BJ (cell line): ENCODE measurements at regions not wholly inside any gene's neighbourhood (a gene's known extent, or its start where the extent isn't known, plus 50 kb on each side); places are given as distances from the start of the nearest gene placed in this dataset.

Experiments
- CTCF ChIA-PET: fragments of 350-600 bp; formaldehyde crosslinking; extraction: SDS; loops from one replicate; lab custom pipeline; 2021; ENCODE audit warnings: antibody characterized with exemption, inconsistent platforms; lab: Yijun Ruan, JAX
- POLR2A ChIA-PET: fragments of 300-600 bp; sonication (Branson Sonifier 250); formaldehyde crosslinking; extraction: SDS; loops from one replicate; lab custom pipeline; 2021; ENCODE audit warnings: antibody characterized with exemption; lab: Charles Lee
- DNase-seq: peaks from one replicate; pipeline ENCODE4 v3.0.0-alpha.2; 2011; ENCODE audit warnings: low read depth
- H3K27me3 ChIP-seq: 2 replicates; pipeline ENCODE4 v1.6.0; 2011; ENCODE audit warnings: low read length; ENCODE audit not compliant: control insufficient read depth, insufficient read depth
- H3K36me3 ChIP-seq: 2 replicates; pipeline ENCODE4 v1.5.1; 2011; ENCODE audit warnings: low read length; ENCODE audit not compliant: control insufficient read depth, insufficient read depth
- H3K4me3 ChIP-seq: 2 replicates; pipeline ENCODE4 v1.5.1; 2011; ENCODE audit warnings: low read depth, mild to moderate bottlenecking, control low read depth, low read length
- TF ChIP-seq, protein P1 (sequence below): IDR thresholded peaks from 2 replicates; pipeline ENCODE4 v1.5.1; 2011; ENCODE audit warnings: low read depth, mild to moderate bottlenecking, control low read depth, inconsistent platforms, low read length, moderate library complexity; ENCODE audit not compliant: insufficient read depth

DNA sequence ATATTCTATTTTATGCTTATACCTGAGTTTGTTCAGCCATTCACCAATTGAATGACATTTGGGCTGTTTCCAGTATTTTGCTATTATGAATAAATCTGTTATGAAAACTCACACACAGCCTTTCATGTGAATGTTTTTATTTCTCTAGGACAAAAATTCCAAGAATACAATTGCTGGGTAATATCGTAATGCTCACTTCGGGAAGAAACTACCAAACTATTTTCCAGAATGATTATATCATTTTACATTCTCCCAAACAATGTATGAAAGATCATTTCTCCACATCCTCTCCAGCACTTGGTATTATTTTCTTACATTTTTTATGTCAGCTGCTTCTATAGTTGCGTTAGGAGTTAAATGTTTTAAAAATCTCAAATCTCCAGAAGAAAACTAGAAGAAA is 58.3 kb upstream of the LHFPL2 start:
- CTCF ChIA-PET = no interaction called here
- TF ChIP-seq, protein P1, sequence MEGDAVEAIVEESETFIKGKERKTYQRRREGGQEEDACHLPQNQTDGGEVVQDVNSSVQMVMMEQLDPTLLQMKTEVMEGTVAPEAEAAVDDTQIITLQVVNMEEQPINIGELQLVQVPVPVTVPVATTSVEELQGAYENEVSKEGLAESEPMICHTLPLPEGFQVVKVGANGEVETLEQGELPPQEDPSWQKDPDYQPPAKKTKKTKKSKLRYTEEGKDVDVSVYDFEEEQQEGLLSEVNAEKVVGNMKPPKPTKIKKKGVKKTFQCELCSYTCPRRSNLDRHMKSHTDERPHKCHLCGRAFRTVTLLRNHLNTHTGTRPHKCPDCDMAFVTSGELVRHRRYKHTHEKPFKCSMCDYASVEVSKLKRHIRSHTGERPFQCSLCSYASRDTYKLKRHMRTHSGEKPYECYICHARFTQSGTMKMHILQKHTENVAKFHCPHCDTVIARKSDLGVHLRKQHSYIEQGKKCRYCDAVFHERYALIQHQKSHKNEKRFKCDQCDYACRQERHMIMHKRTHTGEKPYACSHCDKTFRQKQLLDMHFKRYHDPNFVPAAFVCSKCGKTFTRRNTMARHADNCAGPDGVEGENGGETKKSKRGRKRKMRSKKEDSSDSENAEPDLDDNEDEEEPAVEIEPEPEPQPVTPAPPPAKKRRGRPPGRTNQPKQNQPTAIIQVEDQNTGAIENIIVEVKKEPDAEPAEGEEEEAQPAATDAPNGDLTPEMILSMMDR = no peak
- Histone ChIP-seq H3K4me3 (no peak overlapping the region), H3K36me3 (no peaks in the 10 kb centered on the region), H3K27me3 (no peaks in the 10 kb centered on the region)
- POLR2A ChIA-PET = no interaction called here
- no peak for DNase-seq

GRCh38 chr5:78706381-78706780 is 57.8 kb upstream of the LHFPL2 start:
- ChIA-PET CTCF (no interaction called here), POLR2A (no interaction called here)
- TF ChIP-seq, protein P1 = no peak
- Histone ChIP-seq H3K4me3 (no peak overlapping the region), H3K27me3 (no peaks in the 10 kb centered on the region), H3K36me3 (no peaks in the 10 kb centered on the region)
- no peak for DNase-seq

- DNase-seq = no peak
- Histone ChIP-seq H3K27me3 (no peaks in the 10 kb centered on the region), H3K36me3 (no peaks in the 10 kb centered on the region), H3K4me3 (no peak overlapping the region)
- TF ChIP-seq, protein P1 = no peak
- CTCF ChIA-PET = no interaction called here
- POLR2A ChIA-PET = no interaction called here
These were observed 57.3 kb upstream of the LHFPL2 start for GRCh38 chr5:78705826-78706225.

DNA sequence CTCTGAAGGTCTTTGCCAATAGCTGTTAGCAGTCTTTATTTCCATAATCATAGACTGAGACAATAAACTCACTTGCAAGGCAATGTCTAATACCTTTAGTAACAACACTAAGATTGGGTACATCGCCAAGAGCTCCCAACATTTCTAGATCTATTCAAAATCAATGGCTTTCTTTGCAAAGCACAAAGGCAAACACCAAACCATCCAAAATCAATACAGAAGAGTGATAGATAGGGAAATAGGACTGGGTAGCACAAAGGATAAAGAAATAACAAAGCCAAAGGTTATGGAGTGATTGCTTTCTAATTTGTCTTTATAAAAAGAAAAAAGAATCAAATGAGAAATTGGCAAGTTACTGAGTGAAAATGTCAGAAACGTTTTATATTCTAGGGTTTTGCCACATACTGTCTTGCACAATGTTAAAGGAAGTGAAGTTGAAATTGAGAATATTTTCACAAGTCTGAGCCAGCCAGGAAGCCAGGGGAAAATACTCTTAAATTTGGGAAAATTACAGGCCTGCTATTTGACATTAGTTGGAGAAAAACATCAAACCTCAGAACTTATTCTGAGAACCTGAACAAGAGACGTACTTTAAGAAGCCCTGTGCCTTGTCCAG is 53.3 kb upstream of the LHFPL2 start:
- CTCF ChIA-PET = no interaction called here
- DNase-seq = no peak
- Histone ChIP-seq H3K27me3 (no peaks in the 10 kb centered on the region), H3K36me3 (no peaks in the 10 kb centered on the region), H3K4me3 (no peak overlapping the region)
- TF ChIP-seq, protein P1 = no peak
- POLR2A ChIA-PET = no interaction called here

DNA sequence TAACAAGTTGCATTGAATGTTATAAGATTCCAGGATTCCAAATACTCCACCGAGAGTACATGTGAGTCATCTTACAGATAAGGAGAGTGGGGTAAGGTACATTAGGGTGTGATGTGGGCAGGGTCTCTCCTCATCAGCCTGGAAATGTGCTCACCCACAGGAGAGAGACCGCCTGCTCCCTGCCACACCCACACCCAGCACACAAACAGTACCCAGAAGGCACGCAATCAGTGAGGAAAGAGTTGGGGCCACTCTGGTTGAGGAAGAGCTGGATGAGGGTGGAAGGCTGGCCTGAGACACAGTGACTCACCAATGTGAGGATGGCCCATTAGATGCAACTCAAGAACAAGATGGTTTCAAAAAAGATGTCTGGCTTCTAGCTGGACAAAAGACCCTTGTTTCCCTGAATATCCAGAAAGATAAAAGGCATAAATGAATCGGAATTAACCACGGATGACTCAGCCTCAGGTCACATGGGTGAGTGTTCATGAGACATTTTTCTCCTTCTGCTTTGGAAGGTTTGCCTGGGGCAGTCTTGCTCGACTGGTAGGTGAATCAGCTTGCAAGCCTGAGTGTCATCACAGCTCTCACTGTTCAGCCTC is 51.1 kb upstream of the LHFPL2 start:
- no peak overlapping the region for H3K4me3 ChIP-seq
- ChIA-PET CTCF (no interaction called here), POLR2A (no interaction called here)

More for the DNA sequence above, 51.1 kb upstream of the LHFPL2 start:
- TF ChIP-seq, protein P1 = no peak
- Histone ChIP-seq H3K36me3 (no peaks in the 10 kb centered on the region), H3K27me3 (no peaks in the 10 kb centered on the region)
- peak; percentile 84 for DNase-seq
